GM23338 (cell line): ENCODE measurements at regions not wholly inside any gene's neighbourhood (a gene's known extent, or its start where the extent isn't known, plus 50 kb on each side); places are given as distances from the start of the nearest gene placed in this dataset.
A peak's percentile ranks its signal among the peaks of the same experiment; 100 is the strongest.

Experiments
- ATAC-seq: fragments of 200-7000 bp; cut with Tn5 transposase; 3 replicates; pipeline ENCODE4 v1.9.1; 2020
- DNase-seq: peaks from one replicate; pipeline ENCODE4 v3.0.0-alpha.2; 2015; ENCODE audit warnings: low spot score
- H2AFZ ChIP-seq: fragments of 200-600 bp; sonication (generic); 2 replicates; pipeline ENCODE4 v1.8.0; 2016; ENCODE audit warnings: antibody characterized with exemption, mild to moderate bottlenecking, moderate library complexity
- H3F3A ChIP-seq: fragments of 200-600 bp; sonication (generic); replicated peaks from 2 replicates; pipeline ENCODE4 v1.8.0; 2017; ENCODE audit warnings: antibody characterized with exemption, mixed run types, low read depth
- H3K27ac ChIP-seq: fragments of 200-600 bp; sonication (generic); 2 replicates; pipeline ENCODE4 v1.6.1; 2016; ENCODE audit warnings: low read depth
- H3K27me3 ChIP-seq: fragments of 200-600 bp; sonication (generic); 2 replicates; pipeline ENCODE4 v1.8.0; 2016; ENCODE audit warnings: mild to moderate bottlenecking, mixed run types, moderate library complexity; ENCODE audit not compliant: insufficient read depth
- H3K36me3 ChIP-seq: fragments of 200-600 bp; sonication (generic); 2 replicates; pipeline ENCODE4 v1.8.0; 2016; ENCODE audit warnings: mild to moderate bottlenecking; ENCODE audit not compliant: insufficient read depth
- H3K4me1 ChIP-seq: fragments of 200-600 bp; sonication (generic); 2 replicates; pipeline ENCODE4 v1.8.0; 2016; ENCODE audit warnings: mild to moderate bottlenecking, moderate library complexity; ENCODE audit not compliant: insufficient read depth
- H3K4me2 ChIP-seq: fragments of 200-600 bp; sonication (generic); 2 replicates; pipeline ENCODE4 v1.7.1; 2017; ENCODE audit warnings: mixed run types
- H3K4me3 ChIP-seq: fragments of 200-600 bp; sonication (generic); 2 replicates; pipeline ENCODE4 v1.6.1; 2016; ENCODE audit warnings: mixed run types
- H3K79me2 ChIP-seq: fragments of 200-600 bp; sonication (generic); replicated peaks from 2 replicates; pipeline ENCODE4 v1.8.0; 2017; ENCODE audit warnings: mild to moderate bottlenecking; ENCODE audit not compliant: insufficient read depth
- H3K9me2 ChIP-seq: fragments of 200-600 bp; sonication (generic); 2 replicates; pipeline ENCODE4 v1.8.0; 2017; ENCODE audit not compliant: insufficient read depth
- H4K20me1 ChIP-seq: fragments of 200-600 bp; sonication (generic); replicated peaks from 2 replicates; pipeline ENCODE4 v1.8.0; 2017; ENCODE audit warnings: mild to moderate bottlenecking; ENCODE audit not compliant: insufficient read depth
- H3K27ac Mint-ChIP-seq: 2 replicates; pipeline ENCODE4 v1.8.0; 2020; ENCODE audit warnings: inconsistent platforms, mild to moderate bottlenecking, moderate library complexity, mixed read lengths
- H3K27me3 Mint-ChIP-seq: 3 replicates; pipeline ENCODE4 v1.8.0; 2022; ENCODE audit warnings: low read depth, mild to moderate bottlenecking, moderate library complexity, mixed read lengths, inconsistent platforms; ENCODE audit not compliant: insufficient read depth, poor library complexity
- H3K36me3 Mint-ChIP-seq: 3 replicates; pipeline ENCODE4 v1.8.0; 2021; ENCODE audit warnings: low read depth, mild to moderate bottlenecking, inconsistent platforms, moderate library complexity, mixed read lengths
- H3K4me1 Mint-ChIP-seq: 3 replicates; pipeline ENCODE4 v1.8.0; 2020; ENCODE audit warnings: mild to moderate bottlenecking, inconsistent platforms, mixed read lengths
- H3K4me3 Mint-ChIP-seq: 3 replicates; pipeline ENCODE4 v1.8.0; 2021; ENCODE audit warnings: moderate library complexity, mild to moderate bottlenecking, inconsistent platforms, mixed read lengths
- H3K9me3 Mint-ChIP-seq: 3 replicates; pipeline ENCODE4 v1.8.0; 2020; ENCODE audit warnings: moderate library complexity, mild to moderate bottlenecking, inconsistent platforms, mixed read lengths
- CREB1 ChIP-seq: fragments of 250-450 bp; sonication (Bioruptor Pico); IDR thresholded peaks from 2 replicates; pipeline ENCODE4 v1.5.0; 2020; ENCODE audit warnings: low read depth, mild to moderate bottlenecking, moderate library complexity
- CTCF ChIP-seq, 2 experiments: fragments of 200-600 bp in 1 of 2; sonication (generic) in 1 of 2; conservative IDR thresholded peaks; 2 replicates each; pipeline versions ENCODE4 v1.5.1 to v1.6.1; 2016 to 2017; ENCODE audit warnings: antibody characterized with exemption in 2 of 2, low read depth in 2 of 2, mild to moderate bottlenecking in 2 of 2, moderate library complexity in 1 of 2
- ETS1 ChIP-seq: IDR thresholded peaks from 2 replicates; pipeline ENCODE4 v1.6.1; 2016; ENCODE audit warnings: antibody characterized with exemption
- EZH2phosphoT487 ChIP-seq: fragments of 200-600 bp; sonication (generic); IDR thresholded peaks from one replicate; pipeline ENCODE4 v1.8.1; 2018; ENCODE audit warnings: antibody characterized with exemption; ENCODE audit not compliant: unreplicated experiment
- JUNB ChIP-seq: IDR thresholded peaks from one replicate; pipeline ENCODE4 v1.6.1; 2016; ENCODE audit warnings: antibody characterized with exemption; ENCODE audit not compliant: unreplicated experiment
- POLR2AphosphoS5 ChIP-seq: IDR thresholded peaks from 2 replicates; pipeline ENCODE4 v1.6.1; 2016; ENCODE audit warnings: antibody characterized with exemption, low read depth
- ZNF114 ChIP-seq: fragments of 250-450 bp; sonication (Bioruptor Pico); IDR thresholded peaks from 2 replicates; pipeline ENCODE4 v1.5.0; 2020; ENCODE audit warnings: mild to moderate bottlenecking, moderate library complexity

GRCh38 chr6:132143258-132143657 lies 192.1 kb upstream of the CCN2 start:
- H3K4me3 ChIP-seq = no peak overlapping the region

GRCh38 chr6:132142768-132143167 lies 191.6 kb upstream of the CCN2 start:
- H3K27me3 Mint-ChIP-seq = no peaks in the 10 kb centered on the region
- no peaks in the 10 kb centered on the region for H3K36me3 Mint-ChIP-seq
- H3K4me3 Mint-ChIP-seq = no peak overlapping the region
- H3K4me1 Mint-ChIP-seq = peaks cover 3% of the 10 kb centered on the region; the same call in 1 of the 3 replicates
- no peaks in the 10 kb centered on the region for H3K79me2 ChIP-seq
- no peak for TF ChIP-seq ZNF114 (CRISPR knock-in tag)
- no peak for TF ChIP-seq JUNB
- TF ChIP-seq ETS1 = no peak
- no peak for TF ChIP-seq CTCF (conservative IDR thresholded peaks at IDR 0.05; ENCODE audit: low read depth in 2 of 2)
- no peaks in the 10 kb centered on the region for H3K9me2 ChIP-seq
- H3K27me3 ChIP-seq = no peaks in the 10 kb centered on the region
- no peak overlapping the region for H3K4me3 ChIP-seq
- ATAC-seq = no peak
- H3K36me3 ChIP-seq = no peaks in the 10 kb centered on the region
- no peak for DNase-seq
- no peak overlapping the region for H3K27ac ChIP-seq
- H3K4me1 ChIP-seq = no peaks in the 10 kb centered on the region
- H3K9me3 Mint-ChIP-seq = no peaks in the 10 kb centered on the region
- no peak overlapping the region for H3K4me2 ChIP-seq
- no peaks in the 10 kb centered on the region for H4K20me1 ChIP-seq
- no peak overlapping the region for H3K27ac Mint-ChIP-seq
- no peak overlapping the region for H2AFZ ChIP-seq
- H3F3A ChIP-seq = no peaks in the 10 kb centered on the region

More at GRCh38 chr6:132143258-132143657, 192.1 kb upstream of the CCN2 start:
- no peaks in the 10 kb centered on the region for H3F3A ChIP-seq
- DNase-seq (peak; percentile 15), ATAC-seq (peak; percentile 92)
- no peak overlapping the region for H3K4me2 ChIP-seq
- no peak overlapping the region for H3K4me3 Mint-ChIP-seq
- H3K4me1 ChIP-seq = no peaks in the 10 kb centered on the region
- no peaks in the 10 kb centered on the region for H3K36me3 Mint-ChIP-seq
- no peak for TF ChIP-seq POLR2AphosphoS5
- no peak for TF ChIP-seq EZH2phosphoT487
- no peak for TF ChIP-seq CREB1
- TF ChIP-seq CTCF (conservative IDR thresholded peaks at IDR 0.05; ENCODE audit: low read depth in 2 of 2) = peak in 1 of 2 experiments; percentile 40; a peak in 2 of 4 replicates
- H3K27me3 Mint-ChIP-seq = no peaks in the 10 kb centered on the region
- H3K36me3 ChIP-seq = no peaks in the 10 kb centered on the region
- H3K9me2 ChIP-seq = no peaks in the 10 kb centered on the region
- H2AFZ ChIP-seq = no peak overlapping the region
- H3K27ac Mint-ChIP-seq = no peak overlapping the region
- no peaks in the 10 kb centered on the region for H4K20me1 ChIP-seq
- H3K27me3 ChIP-seq = no peaks in the 10 kb centered on the region
- peaks cover 3% of the 10 kb centered on the region; the same call in 1 of the 3 replicates for H3K4me1 Mint-ChIP-seq
- no peak overlapping the region for H3K27ac ChIP-seq
- no peaks in the 10 kb centered on the region for H3K79me2 ChIP-seq
- H3K9me3 Mint-ChIP-seq = no peaks in the 10 kb centered on the region
